Hindlimb muscle (tissue), 1 donor: ENCODE measurements at regions not wholly inside any gene's neighbourhood (a gene's known extent, or its start where the extent isn't known, plus 50 kb on each side); places are given as distances from the start of the nearest gene placed in this dataset.

Source experiments
- DNase-seq: peaks from one replicate; pipeline ENCODE4 v3.0.0-alpha.2; 2013

DNA sequence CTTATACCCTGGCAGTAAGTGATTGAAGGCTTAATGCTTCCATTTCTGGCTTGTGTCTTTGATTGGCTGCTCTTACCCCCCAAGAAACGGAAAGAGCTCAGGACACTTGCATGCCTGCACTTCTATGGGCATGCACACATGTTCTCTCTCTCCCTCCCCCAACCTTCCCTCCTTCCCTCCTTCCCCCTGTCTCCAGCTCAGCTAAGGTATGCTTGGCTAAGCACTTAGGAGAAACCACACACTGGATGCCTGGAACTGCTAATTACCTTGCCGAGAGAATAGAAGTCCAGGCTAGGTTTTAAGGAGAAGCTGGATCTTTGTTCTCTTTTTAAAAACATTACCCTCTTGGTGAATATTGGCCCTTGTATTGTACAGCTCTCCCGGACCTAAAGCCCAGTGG is 1072.8 kb upstream of the TMEM132C start:
- DNase-seq: no peak

DNA sequence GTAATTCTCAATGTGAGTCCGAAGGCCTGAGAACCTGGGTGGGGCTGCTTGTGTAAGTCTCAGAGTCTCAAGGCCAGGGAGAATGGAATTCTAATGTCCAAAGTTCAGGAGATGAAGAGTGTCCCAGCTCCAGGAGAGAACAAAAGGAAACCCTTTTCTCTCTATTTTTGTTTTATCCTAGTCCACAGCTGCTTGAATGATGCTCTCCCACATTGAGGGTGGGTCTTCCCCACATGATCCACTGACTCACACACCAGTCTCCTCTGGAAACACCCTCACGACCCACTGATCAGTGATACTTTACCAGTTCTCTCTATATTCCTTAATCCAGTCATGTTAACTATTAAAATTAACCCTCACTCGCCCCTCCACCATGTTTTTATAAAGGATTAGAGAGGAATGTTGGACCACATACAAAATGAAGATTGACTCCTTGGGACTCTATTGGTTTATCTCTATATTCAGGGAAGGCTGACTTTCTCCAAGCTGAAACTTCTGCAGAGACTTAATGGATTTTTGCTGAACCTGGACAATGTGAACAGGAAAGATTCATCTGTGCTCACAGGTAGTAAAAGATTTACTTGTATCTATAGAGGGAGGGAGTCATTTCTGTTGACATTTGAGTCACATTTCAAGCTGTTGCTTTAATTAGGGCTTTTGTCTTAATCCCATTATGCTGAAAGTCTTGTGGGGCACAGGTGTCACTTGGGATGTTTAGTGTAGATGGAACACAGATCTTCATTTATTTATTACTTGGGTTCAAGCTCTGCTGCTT is 1061.0 kb upstream of the TMEM132C start:
- DNase-seq: no peak

DNA sequence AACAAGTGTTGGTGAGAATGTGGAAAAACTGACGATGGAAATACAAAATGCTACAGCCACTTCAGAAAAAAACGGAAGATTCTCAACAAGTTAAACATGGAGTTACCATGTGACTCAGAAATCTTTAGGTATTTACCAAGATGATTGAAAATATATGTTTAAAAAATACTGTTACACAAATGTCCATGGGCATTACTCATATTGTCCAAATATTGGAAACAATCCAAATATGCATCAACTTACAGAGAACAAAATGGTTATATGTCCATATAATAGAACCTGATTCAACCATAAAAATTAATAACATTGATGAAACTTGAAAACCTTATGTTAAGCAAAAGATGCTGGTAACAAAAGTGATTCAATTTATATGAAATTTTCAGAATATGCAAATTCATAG is 1057.7 kb upstream of the TMEM132C start:
- DNase-seq: no peak

DNA sequence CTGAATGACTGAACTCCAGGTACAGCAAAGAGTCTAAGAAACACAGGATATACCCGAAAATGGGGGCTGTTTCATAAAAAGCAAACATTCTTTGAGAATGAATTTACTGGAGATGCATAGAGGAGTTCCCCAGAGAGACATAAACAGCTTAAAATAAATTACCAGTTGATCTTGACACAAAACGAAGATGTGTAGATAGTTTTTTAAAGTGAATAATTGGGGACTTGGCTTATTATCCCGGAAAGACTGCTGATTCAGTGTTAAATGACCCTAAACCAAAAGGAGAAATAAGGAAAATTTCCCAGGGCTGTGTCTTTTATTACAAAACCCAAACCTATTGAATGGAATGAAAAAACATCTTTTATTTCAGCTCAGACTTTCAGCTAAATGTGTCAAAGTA is 1052.8 kb upstream of the TMEM132C start:
- DNase-seq: no peak

DNA sequence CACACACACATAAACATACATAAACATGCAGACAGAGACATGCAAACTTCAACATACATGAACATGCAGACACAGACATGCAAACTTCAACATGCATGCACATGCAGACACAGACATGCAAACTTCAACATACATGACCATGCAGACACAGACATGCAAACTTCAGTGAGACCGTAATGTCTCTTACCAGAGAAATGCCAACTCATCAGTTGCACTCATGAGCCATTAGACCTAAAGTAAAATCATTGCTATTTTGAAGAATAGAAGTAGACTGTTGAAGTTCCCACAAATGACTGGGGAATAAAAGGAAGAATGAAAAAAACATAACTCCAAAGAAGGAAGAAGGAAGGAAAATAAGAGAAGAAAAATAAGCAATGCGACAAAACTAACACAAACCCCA is 1044.0 kb upstream of the TMEM132C start:
- no peak for DNase-seq

DNA sequence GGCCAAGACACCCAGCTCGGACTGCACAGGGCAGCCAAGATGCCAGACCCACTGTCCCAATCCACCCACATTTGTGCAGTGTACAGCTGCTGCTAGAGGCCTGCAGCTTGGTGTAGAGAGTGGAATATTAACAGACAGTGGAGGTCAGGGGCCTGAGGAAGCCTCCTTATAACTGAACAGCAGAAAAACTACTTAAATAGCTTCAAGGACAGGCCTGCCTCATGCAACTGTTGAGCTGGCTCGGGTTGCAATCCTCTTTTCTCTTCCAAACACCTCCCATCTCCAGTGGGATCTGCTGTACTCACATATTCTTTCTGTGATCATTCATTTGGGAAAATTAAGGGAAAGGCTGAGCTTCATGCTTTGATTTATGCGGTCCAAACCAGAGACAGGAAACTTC is 1043.2 kb upstream of the TMEM132C start:
- peak; percentile 10 for DNase-seq

DNA sequence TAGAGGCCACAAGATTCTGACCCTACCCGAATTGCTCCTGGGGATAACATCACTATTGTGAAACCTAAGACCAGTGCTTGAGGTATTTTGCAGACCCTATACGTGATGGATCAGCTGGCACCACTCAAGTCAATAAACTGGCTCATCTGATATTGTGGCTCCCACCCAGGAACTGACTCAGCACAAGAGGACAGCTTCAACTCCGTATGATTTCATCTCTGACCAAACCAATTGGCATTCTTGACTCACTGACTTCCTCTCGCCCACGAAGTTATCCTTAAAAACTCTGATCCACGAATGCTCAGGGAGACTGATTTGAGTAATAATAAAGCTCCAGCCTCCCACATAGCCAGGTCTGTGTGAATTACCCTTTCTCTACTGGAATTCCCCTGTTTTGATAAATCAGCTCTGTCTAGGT is 1036.1 kb upstream of the TMEM132C start:
- no peak for DNase-seq

DNA sequence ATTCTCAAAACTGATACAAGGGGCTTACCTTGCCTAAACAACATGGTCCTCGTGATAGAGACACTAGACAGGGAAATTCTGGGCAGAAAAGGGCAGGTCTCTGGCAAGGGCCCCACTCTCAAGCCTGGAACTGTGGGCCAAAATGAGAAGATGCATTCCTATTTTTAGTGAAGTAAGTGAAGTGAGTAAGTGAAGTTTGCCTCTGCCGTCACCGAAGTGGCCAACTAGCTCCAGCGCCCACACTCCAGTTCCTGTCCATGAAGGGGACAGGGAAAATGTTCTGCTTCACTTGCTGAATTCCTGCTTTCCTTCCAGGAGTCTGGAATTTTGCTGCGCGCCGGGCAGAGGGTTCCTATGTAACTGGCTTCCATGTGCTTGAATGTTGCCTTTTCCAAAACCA is 1035.6 kb upstream of the TMEM132C start:
- DNase-seq: no peak

DNA sequence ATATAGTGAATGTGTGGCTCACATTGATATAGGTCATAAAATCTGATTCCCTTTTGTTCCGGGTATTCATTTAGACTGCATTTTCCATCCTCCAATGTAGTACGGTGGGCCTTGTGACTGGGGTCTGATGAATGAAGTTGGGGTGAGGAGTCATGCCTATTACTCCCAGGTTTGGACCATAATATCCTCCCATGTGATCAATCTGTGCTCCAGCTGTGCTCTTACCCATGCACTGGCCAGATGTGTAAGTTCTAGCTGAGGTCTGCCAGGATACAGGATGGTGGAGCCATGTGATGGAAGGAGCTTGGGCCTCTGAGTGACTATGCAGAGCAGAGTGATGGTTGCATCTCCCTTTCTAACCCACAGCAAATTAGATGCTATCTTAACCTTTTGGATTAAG is 1034.0 kb upstream of the TMEM132C start:
- no peak for DNase-seq

DNA sequence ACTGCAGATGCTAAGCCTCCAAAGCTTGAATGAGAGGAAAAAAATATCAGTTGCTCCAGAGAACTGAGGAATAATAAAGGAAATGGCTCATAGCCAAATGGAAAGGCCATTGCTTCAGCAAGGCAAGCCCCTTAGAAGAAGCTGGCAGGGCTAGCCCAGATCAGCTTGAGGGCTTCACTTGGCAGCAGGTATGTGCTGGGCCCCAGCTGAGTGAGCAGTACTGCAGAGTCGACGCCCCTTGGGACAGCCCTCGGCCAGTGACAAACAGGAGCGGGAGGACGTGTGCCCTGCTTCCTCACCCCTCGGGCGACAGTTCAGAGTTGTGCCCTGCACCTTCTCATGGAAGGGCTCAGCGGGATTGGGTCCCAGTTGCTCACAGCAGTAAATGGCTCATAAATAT is 1031.2 kb upstream of the TMEM132C start:
- no peak for DNase-seq

DNA sequence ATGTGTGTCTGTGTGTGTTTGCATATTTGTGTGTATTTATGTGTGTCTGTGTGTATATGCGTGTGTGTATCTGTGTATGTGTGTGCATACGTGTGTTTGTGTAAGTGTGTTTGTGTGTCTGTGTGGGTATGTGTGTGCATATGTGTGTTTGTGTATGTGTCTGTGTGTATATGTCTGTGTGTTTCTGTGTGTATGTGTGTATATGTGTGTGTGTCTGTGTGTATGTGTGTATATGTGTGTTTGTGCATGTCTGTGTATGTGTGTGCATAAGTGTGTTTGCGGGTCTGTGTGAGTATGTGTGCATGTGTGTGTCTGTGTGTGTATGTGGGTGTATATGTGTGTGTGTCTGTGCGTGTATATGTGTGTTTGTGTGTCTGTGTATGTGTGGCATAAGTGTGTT is 1030.5 kb upstream of the TMEM132C start:
- no peak for DNase-seq

DNA sequence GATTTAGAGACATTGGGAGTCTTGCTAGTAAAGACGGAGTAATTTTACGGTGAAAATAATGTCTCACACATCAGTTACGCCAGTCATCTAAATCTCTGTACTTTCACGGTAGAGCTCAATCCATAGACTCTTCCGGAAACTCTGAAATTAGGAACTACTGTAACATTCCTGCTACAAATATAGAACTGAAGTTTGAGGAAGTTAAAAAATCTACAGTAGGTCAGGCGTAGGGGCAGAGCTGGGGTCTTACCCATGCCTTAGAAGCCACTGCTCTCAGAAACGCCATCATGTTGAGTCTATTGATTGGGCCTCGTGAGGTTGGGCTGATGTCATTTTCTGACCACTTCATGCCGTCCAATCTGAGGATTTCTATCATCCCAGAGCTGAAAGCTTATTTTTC is 1029.8 kb upstream of the TMEM132C start:
- no peak for DNase-seq

DNA sequence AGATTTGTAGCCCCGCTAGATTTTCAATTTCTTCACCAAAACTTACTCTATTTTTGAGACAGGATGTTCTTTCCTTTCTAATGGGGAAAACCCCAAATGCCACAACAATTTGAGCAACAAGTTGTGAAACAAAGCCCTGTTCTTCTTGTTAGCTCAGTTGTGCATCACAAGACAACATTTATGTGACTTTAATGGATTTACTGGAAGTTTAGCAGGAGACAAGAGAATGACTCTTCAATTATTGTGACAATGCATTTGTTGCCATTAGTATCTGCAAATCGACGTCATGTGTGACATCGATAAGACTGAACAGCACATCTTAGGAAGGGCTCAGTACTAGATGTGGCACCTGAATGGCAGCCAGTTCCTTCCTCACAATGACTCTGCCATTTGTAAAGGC is 1028.9 kb upstream of the TMEM132C start:
- no peak for DNase-seq

DNA sequence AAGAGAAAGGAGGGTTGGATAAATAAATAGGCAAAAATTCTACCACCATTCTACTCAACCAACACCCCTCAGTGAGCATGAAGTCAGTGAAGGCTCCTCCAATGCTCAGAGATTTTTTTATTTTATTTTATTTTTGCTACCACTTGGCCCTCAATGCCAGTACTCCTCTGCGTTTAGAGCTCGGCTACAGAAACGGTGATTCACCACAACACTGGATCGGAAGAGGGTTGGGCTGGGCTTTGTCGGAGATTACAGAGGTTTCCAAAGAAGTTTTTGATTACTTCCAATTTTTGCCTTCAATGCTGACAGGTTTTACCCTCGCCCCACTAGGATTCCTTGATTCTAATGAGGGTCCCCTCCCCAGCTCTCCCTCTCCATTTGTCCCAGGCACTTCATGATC is 1027.2 kb upstream of the TMEM132C start:
- no peak for DNase-seq

DNA sequence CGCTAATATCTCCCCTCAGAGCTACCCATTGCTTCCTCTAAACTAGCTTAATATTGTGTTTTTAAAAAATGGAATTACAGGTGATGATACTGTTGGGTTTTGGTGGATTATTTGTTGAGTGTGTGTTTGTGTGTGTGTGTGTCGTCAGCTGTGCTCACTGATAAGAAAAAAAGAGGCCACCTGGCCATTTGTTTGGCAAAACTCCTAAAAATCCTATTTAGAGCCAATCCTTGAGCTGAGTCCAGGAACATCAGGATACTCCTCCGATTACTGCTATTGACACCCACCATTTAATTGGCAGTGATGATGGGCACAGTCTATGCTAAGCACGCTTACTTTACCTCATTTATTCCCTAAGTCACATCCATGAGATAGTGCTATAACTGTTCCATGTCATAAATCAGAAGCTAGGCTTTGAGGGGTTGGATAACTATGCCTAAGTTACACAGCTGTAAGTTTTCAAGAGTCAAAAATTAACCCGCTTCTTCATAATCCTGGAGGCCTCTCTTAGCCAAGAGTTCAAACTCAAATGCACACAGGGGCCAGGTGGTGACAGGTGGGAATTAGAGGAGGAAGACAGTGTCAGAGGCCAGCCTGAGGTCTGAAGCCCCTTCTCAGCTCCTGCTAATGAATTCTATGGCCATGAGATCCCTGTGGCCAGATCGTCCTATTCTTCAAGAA is 1026.6 kb upstream of the TMEM132C start:
- no peak for DNase-seq

DNA sequence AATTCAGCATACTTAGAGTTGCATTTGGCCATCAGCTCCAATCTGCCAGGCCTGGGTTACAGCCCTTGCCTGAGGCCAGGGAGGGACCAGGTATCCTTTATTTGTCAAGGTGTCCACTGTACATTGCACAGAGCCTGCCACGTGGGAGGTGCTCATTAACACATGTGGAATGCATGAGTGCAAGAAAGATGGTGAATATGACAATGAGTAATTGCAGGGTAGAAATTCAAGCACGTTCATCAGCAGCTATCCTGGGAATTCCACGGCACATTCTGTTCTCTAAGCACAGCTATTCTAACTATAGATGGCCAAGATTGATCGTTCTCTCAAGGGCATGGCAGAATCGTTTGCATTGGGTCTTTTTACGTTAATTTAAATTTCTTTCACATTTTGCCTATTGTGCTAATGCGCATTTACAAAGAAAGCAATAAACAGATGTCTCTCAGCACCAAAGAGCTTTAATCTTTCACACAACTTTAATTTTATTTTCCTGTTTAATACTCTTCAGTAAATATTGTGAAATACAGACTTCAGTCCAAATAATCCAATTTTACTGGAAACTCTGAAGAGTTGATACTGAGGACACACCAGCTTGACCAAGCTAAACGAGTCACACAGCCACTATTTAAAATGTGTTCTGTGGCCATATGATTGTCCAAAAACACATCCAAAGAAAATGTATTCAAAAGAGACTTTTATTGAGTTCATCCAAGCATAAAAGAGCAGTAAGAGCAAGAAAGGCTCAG is 1025.7 kb upstream of the TMEM132C start:
- no peak for DNase-seq

DNA sequence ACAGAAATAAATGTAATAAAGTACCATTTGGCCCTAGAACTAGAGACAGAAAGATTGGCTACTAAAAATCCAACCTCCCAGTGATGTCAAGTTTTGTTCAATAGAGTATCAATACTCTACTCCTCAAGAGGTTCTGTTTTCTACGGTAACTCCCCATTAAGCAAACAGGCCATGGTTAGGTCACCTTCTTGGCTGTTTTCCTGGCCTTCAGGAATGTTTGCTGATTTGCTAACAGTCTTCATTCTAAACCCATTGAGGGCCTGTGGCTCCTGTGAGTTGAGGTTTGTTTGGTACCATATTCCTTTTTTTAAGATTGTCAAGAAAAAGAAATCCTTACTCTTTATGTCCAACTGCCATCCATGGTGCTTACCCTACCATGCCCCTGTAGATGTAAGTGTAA is 1022.0 kb upstream of the TMEM132C start:
- no peak for DNase-seq

DNA sequence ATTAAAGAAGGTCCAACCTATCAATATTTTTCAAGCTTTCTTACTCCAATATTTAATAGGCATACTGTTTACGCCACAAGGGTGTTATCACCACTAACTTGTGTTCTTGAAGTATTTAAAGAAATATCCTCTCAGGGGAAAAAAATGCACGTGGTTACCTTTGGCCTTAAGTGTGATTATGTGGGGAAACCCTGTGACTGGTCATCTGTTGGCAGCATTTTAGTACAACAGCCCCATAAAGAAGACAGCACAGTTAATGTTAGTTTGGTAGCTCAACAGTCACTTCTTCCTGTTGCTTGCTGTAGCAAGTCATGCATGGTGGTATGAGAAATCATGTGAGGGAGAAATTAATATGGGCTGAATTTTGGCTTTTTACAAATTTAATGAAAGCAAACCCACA is 1021.5 kb upstream of the TMEM132C start:
- no peak for DNase-seq

DNA sequence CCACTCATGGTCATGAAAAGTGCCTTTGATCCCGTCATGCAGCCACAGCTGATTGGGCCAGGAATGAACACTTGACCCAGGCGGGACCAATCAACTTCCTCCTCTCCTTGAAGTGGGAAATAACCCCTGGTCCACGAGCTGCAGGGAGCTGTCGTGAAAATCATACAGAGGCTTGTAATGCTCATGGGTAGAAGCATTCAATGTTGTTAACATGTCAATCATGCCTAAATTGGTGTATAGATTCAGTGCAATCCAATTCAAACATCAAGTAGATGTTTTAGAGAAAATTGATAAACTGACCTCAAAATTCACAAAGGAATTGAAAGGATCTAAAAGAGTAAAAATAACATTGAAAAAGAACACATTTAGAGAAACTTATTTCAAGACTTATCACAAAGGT is 1019.0 kb upstream of the TMEM132C start:
- no peak for DNase-seq

DNA sequence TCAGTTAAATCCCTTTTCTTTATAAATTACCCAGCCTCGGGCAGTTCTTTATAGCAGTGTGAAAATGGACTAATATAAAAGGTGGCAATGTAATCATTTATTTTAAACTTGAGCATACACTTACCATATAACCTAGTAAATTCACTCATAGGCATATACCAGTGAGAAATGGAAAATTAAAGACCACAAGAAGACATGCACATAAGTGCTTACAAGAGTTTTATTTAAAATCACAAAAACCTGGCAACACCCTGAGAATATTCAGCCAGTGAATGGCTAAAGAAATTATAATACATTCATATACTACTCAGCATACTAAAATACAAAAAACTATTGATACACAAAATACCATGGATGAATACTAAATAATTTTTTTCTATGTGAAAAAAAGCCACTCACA is 1017.5 kb upstream of the TMEM132C start:
- DNase-seq: no peak

DNA sequence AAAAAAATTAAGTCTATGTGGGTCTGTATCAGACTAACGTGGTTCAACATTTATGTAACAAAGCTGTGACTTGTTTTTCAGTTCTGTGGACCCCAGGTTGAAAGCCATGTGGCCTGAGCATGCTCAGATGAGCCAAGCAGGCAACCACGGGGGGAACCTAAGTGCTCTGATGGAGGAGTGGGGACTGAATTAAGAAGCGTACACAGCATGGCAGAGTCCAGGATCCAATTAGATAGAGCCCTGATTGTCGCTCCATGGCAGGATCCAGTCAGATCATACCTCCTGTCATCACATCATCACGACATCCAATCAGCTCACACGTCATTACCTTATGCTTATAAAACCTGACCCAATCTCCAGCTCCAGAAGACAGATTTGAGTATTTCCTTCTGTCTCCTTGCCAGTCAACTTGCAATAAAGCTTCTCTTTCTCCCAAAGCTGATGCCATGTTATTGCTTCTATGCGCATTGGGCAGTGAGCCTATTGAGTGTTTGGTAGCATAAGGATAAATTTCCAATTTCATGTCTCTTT is 1013.1 kb upstream of the TMEM132C start:
- no peak for DNase-seq

DNA sequence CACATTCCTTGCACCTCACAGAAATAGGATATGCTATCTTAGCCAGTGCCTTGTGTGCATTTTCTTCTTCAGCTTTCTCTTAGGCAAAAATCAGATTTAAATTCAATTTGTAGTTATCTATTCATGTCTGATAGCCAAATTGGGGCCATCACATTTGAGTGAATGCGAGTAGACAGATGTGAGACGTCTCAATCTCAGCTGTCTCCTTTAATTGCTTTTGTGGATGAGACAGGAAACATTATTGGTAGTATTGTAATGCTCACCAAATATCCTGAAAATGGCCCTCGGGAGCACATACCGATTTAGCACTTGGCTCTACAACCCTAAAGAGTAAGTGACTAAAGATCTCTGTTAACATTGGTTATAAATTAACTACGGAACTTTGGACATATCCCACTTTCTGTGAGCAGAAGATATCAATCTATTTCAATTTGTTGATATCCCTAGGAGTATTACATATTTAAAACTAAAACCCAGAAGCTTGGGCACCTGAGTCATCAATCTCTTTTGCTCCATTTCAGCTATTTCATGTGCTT is 1012.5 kb upstream of the TMEM132C start:
- DNase-seq: no peak

DNA sequence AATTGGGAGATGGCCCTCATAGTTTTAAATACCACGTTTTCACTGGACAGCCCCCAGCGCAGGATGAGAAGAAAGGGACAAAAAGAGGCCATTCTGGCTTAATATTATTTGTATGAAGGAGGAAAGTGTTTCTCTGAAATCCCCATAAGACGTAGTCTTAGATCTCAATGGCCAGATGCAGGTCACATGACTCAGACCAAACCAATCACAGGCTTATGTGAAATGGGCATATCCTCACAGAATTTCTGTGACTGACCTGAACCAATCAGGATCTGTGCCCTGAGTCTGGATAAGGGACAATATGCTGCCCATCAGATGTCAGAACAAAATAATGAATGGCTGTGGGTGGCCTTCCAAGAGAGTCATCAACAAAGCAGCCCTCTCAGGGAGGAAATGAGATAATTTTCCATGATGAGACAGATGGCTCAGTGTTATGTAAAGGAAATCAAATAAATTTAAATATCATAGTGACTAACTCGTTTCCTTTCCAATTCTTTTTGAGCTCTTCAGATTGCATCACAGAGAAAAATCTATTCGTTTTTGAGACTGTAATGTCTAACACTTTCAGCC is 1009.5 kb upstream of the TMEM132C start:
- DNase-seq: no peak
